IPS-20b (cell line): ENCODE measurements at regions not wholly inside any gene's neighbourhood (a gene's known extent, or its start where the extent isn't known, plus 50 kb on each side); places are given as distances from the start of the nearest gene placed in this dataset.

Experiments
- H3K27ac ChIP-seq: one replicate; pipeline ENCODE4 v1.5.1; 2013; ENCODE audit warnings: low read length
- H3K27me3 ChIP-seq: 2 replicates; pipeline ENCODE4 v1.6.1; 2013; ENCODE audit warnings: mild to moderate bottlenecking, low read length, inconsistent platforms; ENCODE audit not compliant: insufficient read depth
- H3K36me3 ChIP-seq: 2 replicates; pipeline ENCODE4 v1.6.1; 2013; ENCODE audit warnings: low read depth, mild to moderate bottlenecking, inconsistent platforms, low read length, moderate library complexity; ENCODE audit not compliant: insufficient read depth
- H3K4me1 ChIP-seq: 2 replicates; pipeline ENCODE4 v1.6.1; 2013; ENCODE audit warnings: mild to moderate bottlenecking, control low read depth, inconsistent platforms, low read length, moderate library complexity; ENCODE audit not compliant: insufficient read depth
- H3K4me3 ChIP-seq: 2 replicates; pipeline ENCODE4 v1.5.1; 2013; ENCODE audit warnings: mild to moderate bottlenecking, low read length, inconsistent platforms
- H3K9ac ChIP-seq: 2 replicates; pipeline ENCODE4 v1.6.1; 2013; ENCODE audit warnings: low read depth, mild to moderate bottlenecking, inconsistent platforms, low read length, moderate library complexity
- H3K9me3 ChIP-seq: 2 replicates; pipeline ENCODE4 v1.6.1; 2013; ENCODE audit warnings: mild to moderate bottlenecking, low read depth, low read length, inconsistent platforms; ENCODE audit not compliant: insufficient read depth

GRCh38 chr12:124400124-124400523 is 105.2 kb downstream of the RFLNA start:
- Histone ChIP-seq H3K36me3 (peaks cover 58% of the 10 kb centered on the region), H3K4me1 (peaks cover 6% of the 10 kb centered on the region; the same call in 1 of the 2 replicates), H3K9ac (no peak overlapping the region), H3K4me3 (no peak overlapping the region), H3K27me3 (no peaks in the 10 kb centered on the region), H3K27ac (no peak overlapping the region), H3K9me3 (no peaks in the 10 kb centered on the region)

DNA sequence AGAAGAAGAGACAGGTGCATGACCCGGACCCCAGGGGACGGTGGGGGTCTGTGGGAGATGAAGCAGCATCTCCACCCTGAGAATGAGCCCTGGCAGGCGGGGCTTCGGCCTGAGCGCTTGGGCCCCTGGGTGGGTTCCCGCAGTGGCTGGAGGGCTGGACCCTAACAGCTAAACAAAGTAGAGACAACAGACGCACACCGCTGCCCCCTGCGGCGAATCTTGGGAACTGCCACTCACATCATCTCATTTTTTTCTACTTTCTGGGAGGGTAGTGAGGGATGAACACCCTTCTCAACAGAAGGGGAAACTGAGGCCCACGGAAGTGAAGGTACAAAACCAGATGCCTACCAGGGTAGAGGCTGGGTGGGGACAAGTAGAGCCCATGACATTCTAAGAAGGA is 104.7 kb downstream of the RFLNA start:
- peaks cover 1% of the 10 kb centered on the region; the same call in 1 of the 2 replicates for H3K4me1 ChIP-seq
- no peak overlapping the region for H3K9ac ChIP-seq
- no peak overlapping the region for H3K4me3 ChIP-seq
- no peaks in the 10 kb centered on the region for H3K27me3 ChIP-seq
- H3K27ac ChIP-seq = no peak overlapping the region
- no peaks in the 10 kb centered on the region for H3K9me3 ChIP-seq
- H3K36me3 ChIP-seq = peaks cover 63% of the 10 kb centered on the region

GRCh38 chr12:124398578-124399227 is 103.8 kb downstream of the RFLNA start:
- Histone ChIP-seq H3K4me1 (no peaks in the 10 kb centered on the region), H3K36me3 (peaks cover 72% of the 10 kb centered on the region), H3K4me3 (no peak overlapping the region), H3K27me3 (no peaks in the 10 kb centered on the region), H3K9me3 (no peaks in the 10 kb centered on the region), H3K9ac (no peak overlapping the region), H3K27ac (no peak overlapping the region)

DNA sequence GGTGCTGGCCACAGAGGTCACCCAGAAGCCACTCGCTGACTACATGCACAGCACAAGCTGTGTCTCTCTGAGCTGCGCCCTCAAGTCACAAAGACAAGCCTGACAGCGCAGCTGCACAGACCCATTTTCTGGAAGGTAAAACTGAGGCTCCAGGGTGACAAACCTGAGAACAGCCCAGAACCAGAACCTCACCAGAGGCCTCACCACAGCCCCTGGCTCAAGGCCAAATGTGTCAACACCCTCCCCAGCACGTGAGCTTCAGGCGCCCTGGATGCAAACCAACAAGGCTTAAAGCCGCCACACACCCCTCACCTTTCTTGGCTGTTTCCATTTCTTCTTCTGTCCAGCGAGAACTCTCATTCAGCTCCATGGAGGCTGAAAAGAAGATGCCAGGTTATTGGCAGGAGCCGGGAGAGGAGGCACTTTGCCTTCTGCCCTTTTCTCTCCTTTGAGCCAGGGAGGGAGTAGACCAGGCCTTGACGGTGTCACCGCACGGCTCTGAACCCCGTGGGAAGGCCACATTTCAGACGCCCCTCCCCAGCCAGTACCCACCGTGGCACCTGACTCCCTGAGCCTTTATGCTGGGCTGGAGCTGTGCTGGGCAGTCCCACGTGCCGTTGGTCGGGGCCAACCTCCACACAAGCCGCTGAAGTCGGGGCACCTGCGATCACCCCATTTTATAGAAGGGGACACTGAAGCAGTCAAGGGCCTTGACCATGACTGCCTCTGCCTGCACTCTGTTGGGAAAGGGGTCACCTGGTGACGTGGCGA is 103.1 kb downstream of the RFLNA start:
- Histone ChIP-seq H3K9ac (no peak overlapping the region), H3K36me3 (peaks cover 75% of the 10 kb centered on the region), H3K27ac (no peak overlapping the region), H3K9me3 (no peaks in the 10 kb centered on the region), H3K4me1 (no peaks in the 10 kb centered on the region), H3K4me3 (no peak overlapping the region), H3K27me3 (no peaks in the 10 kb centered on the region)

DNA sequence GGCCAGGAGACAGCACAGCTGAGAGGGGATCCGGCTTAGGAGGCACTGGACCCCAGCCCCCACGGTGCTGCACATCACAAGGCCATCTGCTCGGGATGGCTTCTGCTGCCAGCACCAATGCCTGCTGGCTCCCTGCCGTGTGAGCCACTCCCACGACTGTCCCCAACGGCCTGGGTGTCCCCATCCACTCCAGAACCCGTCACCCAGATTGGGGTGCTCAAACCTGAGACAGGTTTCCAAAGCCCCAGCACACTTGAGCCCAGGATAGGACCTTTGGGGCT is 102.4 kb downstream of the RFLNA start:
- Histone ChIP-seq H3K4me3 (no peak overlapping the region), H3K36me3 (peaks cover 75% of the 10 kb centered on the region), H3K9me3 (no peaks in the 10 kb centered on the region), H3K9ac (no peak overlapping the region), H3K4me1 (0 out of 2 replicates have a peak, but pooled peaks cover 3% of the 10 kb centered on the region), H3K27me3 (no peaks in the 10 kb centered on the region), H3K27ac (no peak overlapping the region)

GRCh38 chr12:124396544-124397398 is 101.9 kb downstream of the RFLNA start:
- 0 out of 2 replicates have a peak, but pooled peaks cover 3% of the 10 kb centered on the region for H3K4me1 ChIP-seq
- H3K4me3 ChIP-seq = no peak overlapping the region
- no peaks in the 10 kb centered on the region for H3K27me3 ChIP-seq
- no peak overlapping the region for H3K27ac ChIP-seq
- H3K9me3 ChIP-seq = no peaks in the 10 kb centered on the region
- H3K36me3 ChIP-seq = peaks cover 73% of the 10 kb centered on the region
- H3K9ac ChIP-seq = no peak overlapping the region

GRCh38 chr12:124395986-124396385 is 101.1 kb downstream of the RFLNA start:
- Histone ChIP-seq H3K9ac (no peak overlapping the region), H3K27ac (no peak overlapping the region), H3K27me3 (no peaks in the 10 kb centered on the region), H3K4me1 (0 out of 2 replicates have a peak, but pooled peaks cover 3% of the 10 kb centered on the region), H3K36me3 (peaks cover 65% of the 10 kb centered on the region), H3K4me3 (no peak overlapping the region), H3K9me3 (no peaks in the 10 kb centered on the region)

DNA sequence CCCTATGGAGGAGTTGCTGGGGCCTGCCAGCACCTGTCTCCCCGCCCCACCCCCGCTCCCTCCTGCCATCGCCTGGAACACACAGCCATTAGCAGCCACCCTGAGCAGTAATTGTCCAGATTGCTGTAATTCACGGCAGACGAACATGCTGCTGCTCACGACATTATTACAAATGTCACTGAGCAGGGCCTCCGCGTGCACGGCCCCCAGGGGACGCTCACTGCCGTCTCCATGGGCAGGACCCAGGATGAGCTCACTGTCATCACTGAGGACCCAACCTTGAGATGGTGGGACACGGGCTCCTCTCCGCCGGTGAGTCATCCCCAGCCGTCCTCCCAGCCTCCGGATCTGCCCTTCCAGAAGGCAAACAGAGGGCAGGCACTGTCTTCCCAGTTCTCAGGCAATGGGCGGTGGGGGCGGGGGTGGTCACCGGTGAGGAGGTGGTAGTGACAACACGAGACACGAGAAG is 100.4 kb downstream of the RFLNA start:
- Histone ChIP-seq H3K27me3 (no peaks in the 10 kb centered on the region), H3K4me3 (no peak overlapping the region), H3K36me3 (peaks cover 59% of the 10 kb centered on the region), H3K27ac (no peak overlapping the region), H3K4me1 (0 out of 2 replicates have a peak, but pooled peaks cover 3% of the 10 kb centered on the region), H3K9me3 (no peaks in the 10 kb centered on the region), H3K9ac (no peak overlapping the region)

- H3K4me1 ChIP-seq = 0 out of 2 replicates have a peak, but pooled peaks cover 3% of the 10 kb centered on the region
- no peak overlapping the region for H3K27ac ChIP-seq
- no peak overlapping the region for H3K9ac ChIP-seq
- H3K9me3 ChIP-seq = no peaks in the 10 kb centered on the region
- no peak overlapping the region for H3K4me3 ChIP-seq
- H3K27me3 ChIP-seq = no peaks in the 10 kb centered on the region
- H3K36me3 ChIP-seq = peaks cover 53% of the 10 kb centered on the region
Observed at GRCh38 chr12:124394462-124395128, 99.7 kb downstream of the RFLNA start.

- Histone ChIP-seq H3K27me3 (no peaks in the 10 kb centered on the region), H3K27ac (no peak overlapping the region), H3K4me3 (no peak overlapping the region), H3K9me3 (no peaks in the 10 kb centered on the region), H3K9ac (no peak overlapping the region), H3K4me1 (0 out of 2 replicates have a peak, but pooled peaks cover 3% of the 10 kb centered on the region), H3K36me3 (peaks cover 47% of the 10 kb centered on the region)
Observed at GRCh38 chr12:124393831-124394230, 98.9 kb downstream of the RFLNA start.

- H3K9ac ChIP-seq = no peak overlapping the region
- H3K4me3 ChIP-seq = no peak overlapping the region
- H3K36me3 ChIP-seq = peaks cover 43% of the 10 kb centered on the region
- H3K9me3 ChIP-seq = no peaks in the 10 kb centered on the region
- H3K4me1 ChIP-seq = 0 out of 2 replicates have a peak, but pooled peaks cover 3% of the 10 kb centered on the region
- no peak overlapping the region for H3K27ac ChIP-seq
- H3K27me3 ChIP-seq = no peaks in the 10 kb centered on the region
Observed at GRCh38 chr12:124393414-124393790, 98.5 kb downstream of the RFLNA start.
